Neural progenitor cell (in vitro differentiated cells): ENCODE measurements at regions not wholly inside any gene's neighbourhood (a gene's known extent, or its start where the extent isn't known, plus 50 kb on each side); places are given as distances from the start of the nearest gene placed in this dataset.
"Not testable (repeated sequence)": the region's sequence is repeated elsewhere in the genome, so short reads cannot be mapped to it uniquely, and the experiment has no call there.

Source experiments
- DNase-seq: peaks from one replicate; pipeline ENCODE4 v3.0.0-alpha.2; 2016; ENCODE audit warnings: low spot score
- H2AFZ ChIP-seq: fragments of 200-600 bp; sonication (generic); replicated peaks from 2 replicates; pipeline ENCODE4 v1.6.1; 2016; ENCODE audit warnings: antibody characterized with exemption
- H3F3A ChIP-seq: fragments of 200-600 bp; sonication (generic); 2 replicates; pipeline ENCODE4 v1.6.1; 2016; ENCODE audit warnings: antibody characterized with exemption, low read depth
- H3K27ac ChIP-seq: fragments of 200-600 bp; sonication (generic); 2 replicates; pipeline ENCODE4 v1.5.1; 2016; ENCODE audit warnings: mild to moderate bottlenecking
- H3K27me3 ChIP-seq: fragments of 200-600 bp; sonication (generic); 2 replicates; pipeline ENCODE4 v1.6.1; 2016; ENCODE audit warnings: mild to moderate bottlenecking, moderate library complexity
- H3K36me3 ChIP-seq: fragments of 200-600 bp; sonication (generic); 2 replicates; pipeline ENCODE4 v1.5.1; 2016
- H3K4me1 ChIP-seq: fragments of 200-600 bp; sonication (generic); 2 replicates; pipeline ENCODE4 v1.6.1; 2016; ENCODE audit warnings: mixed run types
- H3K4me2 ChIP-seq: fragments of 200-600 bp; sonication (generic); 2 replicates; pipeline ENCODE4 v1.6.1; 2016
- H3K4me3 ChIP-seq: fragments of 200-600 bp; sonication (generic); 2 replicates; pipeline ENCODE4 v1.5.1; 2016
- H3K79me2 ChIP-seq: fragments of 200-600 bp; sonication (generic); 2 replicates; pipeline ENCODE4 v1.6.1; 2016; ENCODE audit warnings: low read depth
- H3K9ac ChIP-seq: fragments of 200-600 bp; sonication (generic); 2 replicates; pipeline ENCODE4 v1.6.1; 2016
- H3K9me3 ChIP-seq: fragments of 200-600 bp; sonication (generic); 2 replicates; pipeline ENCODE4 v1.5.1; 2016; ENCODE audit warnings: low read depth
- H4K20me1 ChIP-seq: fragments of 200-600 bp; sonication (generic); 2 replicates; pipeline ENCODE4 v1.6.1; 2016; ENCODE audit warnings: low read depth
- H3K27ac Mint-ChIP-seq: 3 replicates; pipeline ENCODE4 v1.8.0; 2021; ENCODE audit warnings: mixed read lengths
- H3K27me3 Mint-ChIP-seq: 2 replicates; pipeline ENCODE4 v1.8.0; 2022; ENCODE audit warnings: low read depth, mild to moderate bottlenecking, inconsistent platforms, moderate library complexity, mixed read lengths; ENCODE audit not compliant: insufficient read depth
- H3K36me3 Mint-ChIP-seq: 3 replicates; pipeline ENCODE4 v1.8.0; 2021; ENCODE audit warnings: mixed read lengths
- H3K4me1 Mint-ChIP-seq: 3 replicates; pipeline ENCODE4 v1.8.0; 2021; ENCODE audit warnings: mixed read lengths
- H3K4me3 Mint-ChIP-seq: 3 replicates; pipeline ENCODE4 v1.8.0; 2021; ENCODE audit warnings: mild to moderate bottlenecking, moderate library complexity, mixed read lengths
- H3K9me3 Mint-ChIP-seq: 3 replicates; pipeline ENCODE4 v1.8.0; 2020; ENCODE audit warnings: mixed read lengths
- EZH2 ChIP-seq: fragments of 200-600 bp; sonication (generic); IDR thresholded peaks from 2 replicates; pipeline ENCODE4 v1.6.1; 2017; ENCODE audit warnings: antibody characterized with exemption, mild to moderate bottlenecking, moderate library complexity
- EZH2phosphoT487 ChIP-seq: fragments of 200-600 bp; sonication (generic); IDR thresholded peaks from 2 replicates; pipeline ENCODE4 v1.6.1; 2017; ENCODE audit warnings: antibody characterized with exemption
- TF ChIP-seq, protein P1 (sequence below): fragments of 200-600 bp; sonication (generic); IDR thresholded peaks from 2 replicates; pipeline ENCODE4 v1.5.1; 2017; ENCODE audit warnings: antibody characterized with exemption, mild to moderate bottlenecking

DNA sequence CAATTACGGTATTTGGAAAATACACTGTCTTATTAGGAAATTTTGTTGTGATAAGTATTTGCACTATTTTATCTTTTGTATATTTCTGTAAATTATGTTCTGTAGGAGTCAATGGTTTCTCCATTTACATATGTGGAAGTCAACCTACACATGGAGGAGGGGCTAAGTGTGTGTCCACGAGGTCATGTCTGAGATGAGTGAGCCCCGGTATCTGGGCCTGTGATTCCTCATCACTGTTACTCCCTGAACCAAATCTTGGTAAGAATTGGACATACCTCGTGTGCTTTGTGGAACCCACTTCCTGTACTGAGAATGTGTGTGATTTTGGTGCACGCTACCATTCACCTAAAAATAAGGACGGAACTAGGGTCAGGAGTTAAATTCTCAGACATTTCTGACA, 1105.5 kb downstream of the TMEM121 start:
- Histone ChIP-seq H3K4me1 (no peaks in the 10 kb centered on the region), H2AFZ (no peak overlapping the region), H3K4me3 (no peak overlapping the region), H3K9ac (no peak overlapping the region), H3F3A (no peaks in the 10 kb centered on the region), H3K27ac (no peak overlapping the region), H3K79me2 (no peaks in the 10 kb centered on the region), H4K20me1 (no peaks in the 10 kb centered on the region), H3K27me3 (no peaks in the 10 kb centered on the region), H3K4me2 (no peak overlapping the region), H3K9me3 (peaks cover 15% of the 10 kb centered on the region), H3K36me3 (no peaks in the 10 kb centered on the region)
- no peak overlapping the region for H3K27ac Mint-ChIP-seq
- no peaks in the 10 kb centered on the region for H3K4me1 Mint-ChIP-seq
- DNase-seq = no peak
- no peak overlapping the region for H3K4me3 Mint-ChIP-seq
- no peaks in the 10 kb centered on the region for H3K36me3 Mint-ChIP-seq
- no peak for TF ChIP-seq EZH2phosphoT487
- H3K9me3 Mint-ChIP-seq = peaks cover 59% of the 10 kb centered on the region
- no peaks in the 10 kb centered on the region for H3K27me3 Mint-ChIP-seq

DNA sequence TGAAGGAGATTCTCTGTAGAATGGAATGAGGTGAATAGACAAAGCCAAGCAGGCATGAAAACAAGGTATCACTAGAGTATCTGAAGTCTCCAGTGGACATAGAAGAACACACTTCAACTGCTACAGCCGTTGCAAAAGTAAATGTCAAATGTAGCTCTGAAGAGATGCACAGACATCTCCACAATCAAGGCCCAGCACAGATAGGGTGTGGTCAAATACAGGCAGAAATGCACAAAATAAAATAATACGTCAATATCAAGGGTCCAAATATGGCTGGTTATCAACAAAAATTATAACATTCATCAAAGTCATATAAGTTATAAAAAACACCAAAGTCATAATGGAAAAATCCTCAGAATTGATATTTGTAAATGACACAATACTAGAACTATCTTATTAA, 1107.3 kb downstream of the TMEM121 start:
- Mint-ChIP-seq H3K27ac (no peak overlapping the region), H3K36me3 (no peaks in the 10 kb centered on the region), H3K4me1 (no peaks in the 10 kb centered on the region), H3K4me3 (no peak overlapping the region), H3K27me3 (peaks cover 1% of the 10 kb centered on the region), H3K9me3 (peaks cover 68% of the 10 kb centered on the region)
- Histone ChIP-seq H3K9ac (no peak overlapping the region), H4K20me1 (no peaks in the 10 kb centered on the region), H2AFZ (no peak overlapping the region), H3K4me2 (no peak overlapping the region), H3F3A (no peaks in the 10 kb centered on the region), H3K79me2 (no peaks in the 10 kb centered on the region), H3K9me3 (peaks cover 16% of the 10 kb centered on the region), H3K4me3 (no peak overlapping the region), H3K27ac (no peak overlapping the region), H3K27me3 (no peaks in the 10 kb centered on the region), H3K36me3 (no peaks in the 10 kb centered on the region), H3K4me1 (no peaks in the 10 kb centered on the region)
- TF ChIP-seq, protein P1, sequence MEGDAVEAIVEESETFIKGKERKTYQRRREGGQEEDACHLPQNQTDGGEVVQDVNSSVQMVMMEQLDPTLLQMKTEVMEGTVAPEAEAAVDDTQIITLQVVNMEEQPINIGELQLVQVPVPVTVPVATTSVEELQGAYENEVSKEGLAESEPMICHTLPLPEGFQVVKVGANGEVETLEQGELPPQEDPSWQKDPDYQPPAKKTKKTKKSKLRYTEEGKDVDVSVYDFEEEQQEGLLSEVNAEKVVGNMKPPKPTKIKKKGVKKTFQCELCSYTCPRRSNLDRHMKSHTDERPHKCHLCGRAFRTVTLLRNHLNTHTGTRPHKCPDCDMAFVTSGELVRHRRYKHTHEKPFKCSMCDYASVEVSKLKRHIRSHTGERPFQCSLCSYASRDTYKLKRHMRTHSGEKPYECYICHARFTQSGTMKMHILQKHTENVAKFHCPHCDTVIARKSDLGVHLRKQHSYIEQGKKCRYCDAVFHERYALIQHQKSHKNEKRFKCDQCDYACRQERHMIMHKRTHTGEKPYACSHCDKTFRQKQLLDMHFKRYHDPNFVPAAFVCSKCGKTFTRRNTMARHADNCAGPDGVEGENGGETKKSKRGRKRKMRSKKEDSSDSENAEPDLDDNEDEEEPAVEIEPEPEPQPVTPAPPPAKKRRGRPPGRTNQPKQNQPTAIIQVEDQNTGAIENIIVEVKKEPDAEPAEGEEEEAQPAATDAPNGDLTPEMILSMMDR = no peak
- TF ChIP-seq EZH2phosphoT487 (no peak), EZH2 (no peak)
- DNase-seq = no peak

DNA sequence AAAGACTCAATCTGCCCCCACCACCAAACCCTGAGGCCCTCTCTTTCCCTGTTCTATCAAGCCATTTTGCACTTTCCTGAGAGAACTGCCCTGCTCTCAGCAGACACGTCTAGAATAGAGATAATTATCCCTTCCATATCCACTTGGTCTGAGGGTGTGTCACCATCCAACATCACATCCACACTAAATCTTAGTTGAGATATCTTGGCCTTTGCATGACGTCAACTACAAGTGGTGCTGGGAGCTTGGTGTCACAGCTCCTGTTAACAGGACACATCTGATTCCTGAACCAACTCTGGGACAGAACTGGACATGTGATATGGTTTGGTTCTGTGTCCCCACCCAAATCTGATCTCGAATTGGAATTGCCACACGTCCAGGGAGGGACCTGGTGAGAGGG, 1109.2 kb downstream of the TMEM121 start:
- no peaks in the 10 kb centered on the region for H3K27me3 ChIP-seq
- Mint-ChIP-seq H3K4me3 (no peak overlapping the region), H3K9me3 (peaks cover 59% of the 10 kb centered on the region), H3K27me3 (peaks cover 2% of the 10 kb centered on the region), H3K27ac (no peak overlapping the region), H3K4me1 (no peaks in the 10 kb centered on the region), H3K36me3 (no peaks in the 10 kb centered on the region)
- no peaks in the 10 kb centered on the region for H4K20me1 ChIP-seq
- H3K4me3 ChIP-seq = no peak overlapping the region
- no peak overlapping the region for H3K4me2 ChIP-seq
- no peak overlapping the region for H3K9ac ChIP-seq
- no peaks in the 10 kb centered on the region for H3K4me1 ChIP-seq
- H3F3A ChIP-seq = no peaks in the 10 kb centered on the region
- peaks cover 16% of the 10 kb centered on the region for H3K9me3 ChIP-seq
- no peak for DNase-seq
- TF ChIP-seq EZH2 = no peak
- TF ChIP-seq, protein P1 = no peak
- H2AFZ ChIP-seq = no peak overlapping the region
- H3K27ac ChIP-seq = no peak overlapping the region
- H3K36me3 ChIP-seq = no peaks in the 10 kb centered on the region
- H3K79me2 ChIP-seq = no peaks in the 10 kb centered on the region

DNA sequence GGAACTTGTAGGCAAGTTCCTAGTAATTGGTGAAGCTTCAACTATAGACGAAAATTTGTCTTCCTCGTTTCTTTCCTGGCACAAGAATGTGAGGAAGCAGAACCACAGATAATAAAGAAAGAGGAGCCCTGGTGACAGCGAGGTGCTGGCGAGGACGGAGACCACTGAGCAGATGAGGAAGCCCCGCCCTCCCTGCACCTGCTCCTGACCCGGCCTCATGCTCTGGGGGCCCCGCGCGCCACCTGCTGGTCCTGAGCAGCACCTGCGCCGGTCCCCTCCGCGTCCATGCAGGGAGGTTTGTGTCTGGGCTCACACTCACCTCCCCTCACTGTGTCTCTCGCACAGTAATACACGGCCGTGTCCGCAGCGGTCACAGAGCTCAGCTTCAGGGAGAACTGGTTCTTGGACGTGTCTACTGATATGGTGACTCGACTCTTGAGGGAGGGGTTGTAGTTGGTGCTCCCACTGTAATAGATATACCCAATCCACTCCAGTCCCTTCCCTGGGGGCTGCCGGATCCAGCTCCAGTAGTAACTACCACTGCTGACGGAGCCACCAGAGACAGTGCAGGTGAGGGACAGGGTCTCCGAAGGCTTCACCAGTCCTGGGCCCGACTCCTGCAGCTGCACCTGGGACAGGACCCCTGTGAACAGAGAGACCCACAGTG, 1112.5 kb downstream of the TMEM121 start:
- H3K9ac ChIP-seq, H3K27ac ChIP-seq, H3K4me1 ChIP-seq, H3K27ac Mint-ChIP-seq, H3K4me3 ChIP-seq, H3F3A ChIP-seq, H3K36me3 Mint-ChIP-seq, H3K36me3 ChIP-seq, DNase-seq, H3K4me2 ChIP-seq, H2AFZ ChIP-seq, H3K27me3 Mint-ChIP-seq, H3K9me3 ChIP-seq, H3K27me3 ChIP-seq, H3K4me3 Mint-ChIP-seq, H4K20me1 ChIP-seq, H3K79me2 ChIP-seq, H3K4me1 Mint-ChIP-seq: not testable (repeated sequence)
- H3K9me3 Mint-ChIP-seq = peaks cover 58% of the 10 kb centered on the region
